ENCODE measurements at regions not wholly inside any gene's neighbourhood (a gene's known extent, or its start where the extent isn't known, plus 50 kb on each side); places are given as distances from the start of the nearest gene placed in this dataset.

DNA sequence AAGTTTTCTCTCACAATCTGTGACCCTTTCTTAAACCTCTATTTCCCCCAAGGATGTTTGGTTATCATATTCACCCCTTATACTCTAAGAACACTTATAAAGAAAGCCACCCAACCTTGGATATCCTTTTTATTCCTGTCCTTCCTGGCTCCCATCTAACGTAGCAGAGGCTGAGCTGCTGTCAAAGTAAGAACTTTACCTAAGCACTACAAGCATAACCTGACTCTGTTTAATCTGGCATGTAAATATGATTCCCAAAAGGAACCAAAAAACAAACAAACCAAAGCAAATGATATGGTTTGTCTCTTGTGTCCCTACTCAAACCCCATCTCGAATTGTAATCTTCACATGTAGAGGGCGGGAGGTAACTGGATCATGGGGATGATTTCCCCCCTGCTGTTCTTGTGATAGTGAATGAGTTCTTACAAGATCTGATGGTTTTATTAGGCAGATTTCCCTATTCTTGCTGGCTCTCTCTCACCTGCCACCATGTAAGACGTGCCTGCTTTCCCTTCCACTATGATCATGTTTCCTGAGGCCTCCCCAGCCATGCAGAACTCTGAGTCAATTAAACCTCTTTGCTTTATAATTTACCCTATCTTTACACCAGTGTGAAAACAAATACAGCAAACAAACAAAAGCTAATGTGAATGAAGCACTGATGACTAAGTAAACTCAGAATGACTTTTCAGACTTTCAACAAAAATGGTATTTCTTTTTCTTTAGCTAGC lies 72.7 kb upstream of the SPOPL start:
- H3K9me3 Mint-ChIP-seq = peaks cover 12% of the 10 kb centered on the region
- ChIA-PET CTCF (no interaction called here), POLR2A (no interaction called here)
- H3K4me3 Mint-ChIP-seq = no peak overlapping the region
- no peak for DNase-seq
- H3K36me3 Mint-ChIP-seq (ENCODE audit: low read depth) = no peaks in the 10 kb centered on the region
- no peaks in the 10 kb centered on the region for H3K4me1 Mint-ChIP-seq
- peaks cover 2% of the 10 kb centered on the region for H3K27me3 Mint-ChIP-seq
- no peak overlapping the region for H3K27ac Mint-ChIP-seq

DNA sequence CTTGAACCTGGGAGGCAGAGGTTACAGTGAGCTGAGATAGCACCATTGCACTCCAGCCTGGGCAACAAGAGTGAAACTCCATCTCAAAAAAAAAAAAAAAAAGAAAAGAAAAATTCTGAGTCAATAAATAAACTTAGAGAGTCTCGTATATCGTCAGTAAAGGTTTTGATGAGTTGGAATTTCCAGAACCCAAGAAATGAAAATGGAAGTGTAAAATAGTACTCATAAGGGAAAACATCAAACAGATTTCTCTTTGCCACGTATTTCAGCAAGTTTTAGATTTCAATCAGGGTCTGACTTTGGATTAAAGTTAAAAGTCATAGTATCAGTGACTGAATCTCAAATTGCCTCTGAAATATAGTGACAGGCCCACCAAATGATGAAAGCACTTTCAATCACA lies 71.4 kb upstream of the SPOPL start:
- CTCF ChIA-PET = interaction anchor here (0.6 kb wide), 1 partner anchor 402 kb away, joined by 3 read pairs; no protein-coding TSS in a partner anchor
- Mint-ChIP-seq H3K4me1 (no peaks in the 10 kb centered on the region), H3K27me3 (no peaks in the 10 kb centered on the region), H3K9me3 (peaks cover 8% of the 10 kb centered on the region), H3K4me3 (no peak overlapping the region), H3K36me3 (ENCODE audit: low read depth) (no peaks in the 10 kb centered on the region), H3K27ac (no peak overlapping the region)
- POLR2A ChIA-PET = no interaction called here
- DNase-seq = no peak

DNA sequence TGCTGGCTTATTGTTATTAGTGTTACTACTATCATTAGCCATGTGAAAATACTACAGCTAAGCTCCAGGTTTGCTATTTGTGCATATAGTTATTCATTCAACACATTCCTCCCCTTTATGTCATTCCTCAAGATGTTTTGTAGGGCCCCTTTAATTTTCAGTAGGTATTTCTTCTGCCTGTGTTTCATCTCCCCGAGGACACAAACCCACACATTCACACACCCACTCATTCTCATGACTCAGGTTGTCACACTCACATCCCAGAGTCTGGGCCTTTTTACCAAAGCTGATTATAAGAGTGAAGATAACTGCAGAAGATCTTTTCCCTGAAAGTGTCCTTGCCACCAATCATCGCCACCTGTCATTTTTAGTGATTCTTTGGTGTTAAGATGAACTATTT lies 68.6 kb upstream of the SPOPL start:
- CTCF ChIA-PET = no interaction called here
- H3K27me3 Mint-ChIP-seq = no peaks in the 10 kb centered on the region
- POLR2A ChIA-PET = no interaction called here
- H3K36me3 Mint-ChIP-seq (ENCODE audit: low read depth) = no peaks in the 10 kb centered on the region
- no peaks in the 10 kb centered on the region for H3K9me3 Mint-ChIP-seq
- H3K4me1 Mint-ChIP-seq = no peaks in the 10 kb centered on the region
- H3K4me3 Mint-ChIP-seq = no peak overlapping the region
- no peak overlapping the region for H3K27ac Mint-ChIP-seq
- DNase-seq = no peak

DNA sequence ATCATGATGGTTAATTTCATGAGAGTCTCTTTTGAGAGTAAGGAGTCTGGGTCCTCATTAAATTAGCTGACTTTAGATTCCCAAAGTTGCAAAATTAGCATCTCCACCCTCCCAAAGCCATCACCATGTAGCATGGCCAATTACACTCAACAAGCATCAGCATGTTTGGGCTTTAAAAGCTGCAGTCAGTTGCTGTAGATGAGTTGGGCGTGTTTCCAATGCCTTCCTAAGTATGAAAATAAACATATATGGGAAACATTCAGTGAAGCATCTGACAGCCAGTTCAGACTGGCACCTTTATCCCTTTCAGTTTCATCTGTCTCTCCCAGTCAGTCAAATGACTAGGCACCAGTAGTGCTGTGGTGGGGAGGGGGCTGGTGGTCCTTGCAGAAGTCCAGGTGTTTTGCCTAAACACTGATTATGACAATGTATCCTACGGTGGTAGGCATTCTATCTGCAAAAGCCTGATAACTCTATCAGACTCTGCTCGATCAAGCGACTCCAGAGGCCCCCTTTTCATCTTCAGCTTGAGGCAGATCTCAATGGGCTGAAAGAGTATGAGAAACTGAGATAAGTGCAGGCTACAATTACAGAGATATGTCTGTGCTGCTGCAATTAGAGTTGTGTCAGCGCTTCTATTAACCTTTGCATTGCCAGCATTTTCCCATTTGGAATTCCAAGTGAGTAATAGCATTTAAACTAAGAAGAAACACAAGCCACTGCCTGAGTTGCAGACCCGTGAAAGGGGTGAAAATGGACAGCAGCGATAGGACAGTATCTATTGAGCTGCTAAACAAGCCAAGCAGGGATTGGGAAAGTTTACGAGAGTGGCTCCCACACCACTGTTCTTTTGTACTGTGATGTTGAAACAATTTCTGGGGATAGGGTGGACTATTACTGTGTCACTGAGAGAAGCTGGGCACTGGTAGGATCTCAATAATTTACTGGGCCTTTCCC lies 67.3 kb upstream of the SPOPL start:
- H3K9me3 Mint-ChIP-seq = no peaks in the 10 kb centered on the region
- CTCF ChIA-PET = no interaction called here
- no peak overlapping the region for H3K4me3 Mint-ChIP-seq
- H3K36me3 Mint-ChIP-seq (ENCODE audit: low read depth) = no peaks in the 10 kb centered on the region
- no peak for DNase-seq
- POLR2A ChIA-PET = no interaction called here
- H3K27ac Mint-ChIP-seq = no peak overlapping the region
- H3K4me1 Mint-ChIP-seq = no peaks in the 10 kb centered on the region
- no peaks in the 10 kb centered on the region for H3K27me3 Mint-ChIP-seq

DNA sequence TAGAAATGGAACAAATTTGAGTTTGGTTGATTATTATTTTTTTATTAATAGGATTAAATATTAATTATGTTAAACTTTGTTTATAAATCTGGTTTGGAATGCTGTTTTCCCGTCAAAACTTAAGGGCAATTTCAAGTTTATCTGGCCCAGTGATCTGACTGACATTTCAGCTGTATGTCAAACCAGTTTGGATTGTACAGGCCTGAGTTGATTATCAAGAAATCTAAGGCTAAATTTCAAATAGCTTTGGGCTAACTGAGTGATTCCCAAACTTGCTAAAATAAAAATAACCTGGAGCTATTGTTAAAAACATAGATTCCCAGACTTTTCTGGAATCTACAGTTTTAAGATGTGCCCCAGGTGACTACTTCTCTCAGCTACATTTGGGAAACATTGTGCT lies 65.9 kb upstream of the SPOPL start:
- ChIA-PET CTCF (interaction anchor here (1.6 kb wide), 1 partner anchor 17 kb away, joined by 3 read pairs; no protein-coding TSS in a partner anchor), POLR2A (no interaction called here)
- Mint-ChIP-seq H3K27ac (no peak overlapping the region), H3K4me1 (no peaks in the 10 kb centered on the region), H3K4me3 (no peak overlapping the region), H3K9me3 (no peaks in the 10 kb centered on the region), H3K36me3 (ENCODE audit: low read depth) (no peaks in the 10 kb centered on the region), H3K27me3 (no peaks in the 10 kb centered on the region)
- no peak for DNase-seq

DNA sequence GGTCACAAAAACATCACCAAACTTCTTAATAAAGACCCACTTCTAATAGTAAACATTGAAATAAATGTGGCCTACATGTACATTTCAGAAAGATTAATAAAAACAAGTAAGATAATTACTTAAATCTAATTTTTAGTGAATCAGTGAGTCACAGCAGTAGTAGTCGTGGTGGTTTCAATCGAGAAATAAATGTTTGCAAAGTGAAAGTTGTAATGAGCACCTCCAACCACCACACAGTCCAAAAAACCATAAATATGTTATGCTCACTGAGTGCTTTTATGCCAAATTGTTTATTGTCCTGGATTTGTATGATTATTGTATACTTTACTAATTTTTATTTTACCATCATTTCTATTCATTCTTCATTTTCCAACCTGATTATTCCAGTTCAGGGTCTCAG lies 61.8 kb upstream of the SPOPL start:
- H3K36me3 Mint-ChIP-seq (ENCODE audit: low read depth) = no peaks in the 10 kb centered on the region
- no peaks in the 10 kb centered on the region for H3K9me3 Mint-ChIP-seq
- H3K27ac Mint-ChIP-seq = no peak overlapping the region
- H3K4me3 Mint-ChIP-seq = no peak overlapping the region
- CTCF ChIA-PET = no interaction called here
- H3K27me3 Mint-ChIP-seq = no peaks in the 10 kb centered on the region
- no peak for DNase-seq
- no peaks in the 10 kb centered on the region for H3K4me1 Mint-ChIP-seq
- POLR2A ChIA-PET = no interaction called here

DNA sequence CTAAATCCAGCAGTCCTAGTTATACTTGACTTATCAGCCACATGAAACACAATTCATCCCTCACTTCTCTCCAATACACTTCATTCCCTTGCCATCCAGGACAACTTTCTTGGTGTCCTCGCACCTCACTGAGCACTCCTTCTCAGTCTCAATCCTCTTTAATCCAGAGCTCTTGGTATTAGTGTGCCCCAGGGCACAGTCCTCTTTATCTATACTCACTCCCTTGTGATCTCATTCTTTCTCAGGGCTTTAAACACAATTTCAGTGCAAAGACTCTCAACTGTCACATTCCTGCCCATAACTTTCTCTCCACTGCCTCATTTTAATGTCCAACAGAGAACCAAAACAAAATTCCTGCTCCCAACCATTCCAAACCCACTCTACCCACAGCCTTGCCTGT lies 60.8 kb upstream of the SPOPL start:
- Mint-ChIP-seq H3K4me3 (no peak overlapping the region), H3K4me1 (no peaks in the 10 kb centered on the region), H3K36me3 (ENCODE audit: low read depth) (no peaks in the 10 kb centered on the region), H3K27me3 (no peaks in the 10 kb centered on the region), H3K9me3 (no peaks in the 10 kb centered on the region), H3K27ac (no peak overlapping the region)
- CTCF ChIA-PET = no interaction called here
- no peak for DNase-seq
- POLR2A ChIA-PET = no interaction called here

DNA sequence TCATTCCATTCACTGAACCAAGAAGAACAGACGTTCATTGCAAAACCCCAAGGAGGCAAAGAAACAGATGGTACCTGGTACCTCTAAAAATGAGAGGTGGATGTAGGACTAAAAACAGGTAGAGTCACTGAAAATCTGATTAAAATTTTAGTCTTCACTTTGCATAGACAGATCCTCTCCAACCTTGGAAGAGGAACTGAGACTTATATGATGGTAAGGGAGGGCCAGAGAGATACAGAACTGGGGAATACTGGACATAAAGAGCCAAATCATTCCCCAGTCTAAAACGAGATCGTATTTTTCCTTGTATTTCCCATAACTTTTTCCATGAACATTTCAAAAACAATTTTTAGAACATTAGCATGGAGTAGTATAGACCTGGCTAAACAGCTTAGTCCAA lies 59.7 kb upstream of the SPOPL start:
- H3K36me3 Mint-ChIP-seq (ENCODE audit: low read depth) = no peaks in the 10 kb centered on the region
- no peak overlapping the region for H3K27ac Mint-ChIP-seq
- POLR2A ChIA-PET = interaction anchor here (0.5 kb wide), 1 partner anchor 253 kb away, joined by 3 read pairs; no protein-coding TSS in a partner anchor
- no peak for DNase-seq
- H3K4me3 Mint-ChIP-seq = no peak overlapping the region
- CTCF ChIA-PET = no interaction called here
- H3K27me3 Mint-ChIP-seq = no peaks in the 10 kb centered on the region
- no peaks in the 10 kb centered on the region for H3K4me1 Mint-ChIP-seq
- H3K9me3 Mint-ChIP-seq = no peaks in the 10 kb centered on the region

DNA sequence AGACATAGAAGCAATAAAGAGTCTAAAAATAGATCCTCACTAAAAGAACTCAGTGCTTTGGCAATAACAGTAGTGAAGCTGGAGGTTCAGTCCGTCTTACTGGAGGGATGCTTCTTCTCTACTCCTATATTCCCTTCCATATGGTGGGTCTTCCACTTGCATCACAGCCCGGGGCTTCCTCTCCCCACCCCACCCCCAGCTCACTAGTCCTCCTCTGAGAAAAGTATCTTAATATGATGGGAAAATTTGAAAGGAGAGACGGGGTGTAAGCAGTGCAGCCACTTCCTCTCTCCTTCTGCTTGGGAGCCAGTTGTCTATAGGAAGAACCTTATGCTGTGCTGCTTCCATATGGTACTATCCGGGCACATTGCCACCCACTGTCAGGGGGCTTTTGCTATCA lies 57.2 kb upstream of the SPOPL start:
- no peak for DNase-seq
- CTCF ChIA-PET = interaction anchor here (0.6 kb wide), 1 partner anchor 685 kb away, joined by 4 read pairs; no protein-coding TSS in a partner anchor
- no peak overlapping the region for H3K27ac Mint-ChIP-seq
- no peak overlapping the region for H3K4me3 Mint-ChIP-seq
- no peaks in the 10 kb centered on the region for H3K27me3 Mint-ChIP-seq
- POLR2A ChIA-PET = no interaction called here
- H3K9me3 Mint-ChIP-seq = no peaks in the 10 kb centered on the region
- H3K36me3 Mint-ChIP-seq (ENCODE audit: low read depth) = no peaks in the 10 kb centered on the region
- H3K4me1 Mint-ChIP-seq = no peaks in the 10 kb centered on the region

DNA sequence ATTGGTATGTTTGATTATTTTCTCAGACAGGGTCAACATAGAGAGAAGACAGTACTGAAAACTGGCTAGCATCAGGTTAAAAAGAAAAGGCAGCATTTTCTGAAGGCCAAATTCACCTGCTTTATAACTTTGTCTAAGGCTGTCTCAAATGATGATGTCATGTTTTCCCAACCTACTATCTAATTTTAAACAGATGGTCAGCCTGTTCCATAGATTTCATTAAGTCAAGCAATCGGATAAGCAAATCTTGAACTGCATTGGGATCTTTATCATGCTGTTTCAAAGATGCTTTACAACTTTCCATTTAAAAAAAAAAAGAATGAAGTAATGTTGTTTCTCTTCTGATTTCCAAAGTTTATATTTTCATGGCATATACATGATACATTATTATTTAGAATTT lies 56.3 kb upstream of the SPOPL start:
- DNase-seq = no peak
- ChIA-PET CTCF (interaction anchor here (0.8 kb wide), 1 partner anchor 402 kb away, joined by 5 read pairs; no protein-coding TSS in a partner anchor), POLR2A (no interaction called here)
- H3K4me3 Mint-ChIP-seq = no peak overlapping the region
- H3K9me3 Mint-ChIP-seq = no peaks in the 10 kb centered on the region
- H3K27ac Mint-ChIP-seq = no peak overlapping the region
- H3K4me1 Mint-ChIP-seq = no peaks in the 10 kb centered on the region
- no peaks in the 10 kb centered on the region for H3K36me3 Mint-ChIP-seq (ENCODE audit: low read depth)
- no peaks in the 10 kb centered on the region for H3K27me3 Mint-ChIP-seq

DNA sequence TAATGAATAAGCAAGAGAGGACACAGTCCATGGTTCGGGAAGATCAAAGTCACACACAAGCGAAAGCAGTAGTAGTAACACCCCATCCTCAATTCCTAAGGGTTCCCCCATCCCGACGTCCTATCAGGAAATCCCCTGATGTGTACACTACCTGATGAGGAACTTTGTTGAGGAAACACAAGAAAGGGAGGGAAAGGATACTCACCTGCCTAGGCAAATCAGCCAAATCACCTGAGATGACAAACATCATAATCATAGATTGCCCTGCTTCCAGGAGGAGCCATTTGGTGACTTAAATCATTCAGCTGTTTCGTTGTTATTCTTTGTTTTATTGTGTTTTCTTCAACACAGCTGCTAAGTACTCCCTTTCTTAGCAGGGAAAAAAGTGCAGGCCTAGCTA lies 55.5 kb upstream of the SPOPL start:
- H3K4me3 Mint-ChIP-seq = no peak overlapping the region
- no peak overlapping the region for H3K27ac Mint-ChIP-seq
- no peaks in the 10 kb centered on the region for H3K9me3 Mint-ChIP-seq
- H3K36me3 Mint-ChIP-seq (ENCODE audit: low read depth) = no peaks in the 10 kb centered on the region
- no peaks in the 10 kb centered on the region for H3K27me3 Mint-ChIP-seq
- DNase-seq = no peak
- CTCF ChIA-PET = interaction anchor here (0.8 kb wide), 1 partner anchor 402 kb away, joined by 5 read pairs; no protein-coding TSS in a partner anchor
- POLR2A ChIA-PET = no interaction called here
- no peaks in the 10 kb centered on the region for H3K4me1 Mint-ChIP-seq

DNA sequence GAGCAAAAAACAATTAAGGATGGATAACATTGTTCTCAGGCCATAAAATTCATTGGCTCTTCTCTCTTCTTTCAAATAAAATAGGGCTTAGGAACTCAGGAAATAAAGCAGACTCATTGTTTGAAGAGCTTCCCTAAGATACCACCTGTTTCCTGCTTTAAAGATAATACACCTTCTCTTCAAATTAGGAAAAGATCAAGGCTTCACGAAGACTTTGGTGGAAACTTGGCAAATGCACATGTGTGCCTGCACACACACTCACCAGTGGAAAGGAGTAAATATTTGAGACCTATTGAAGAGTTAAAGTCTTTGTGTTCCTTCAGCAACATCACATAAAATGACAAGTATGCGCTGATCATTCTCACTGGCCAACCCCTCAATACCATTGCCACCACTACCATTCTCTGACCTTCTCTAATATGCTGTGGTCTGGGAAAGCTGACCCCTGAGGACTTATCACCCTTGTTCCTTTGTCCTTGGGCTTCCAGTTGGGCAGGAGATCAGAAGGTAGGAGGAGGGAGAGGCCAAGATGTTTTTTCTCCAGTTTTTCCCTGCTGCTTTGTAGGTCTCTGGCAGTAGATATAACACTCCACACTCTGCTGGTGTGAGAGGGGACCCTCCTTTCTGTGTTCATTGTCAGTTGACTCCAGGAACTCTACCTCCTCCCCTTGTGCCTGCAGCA lies 53.5 kb upstream of the SPOPL start:
- Mint-ChIP-seq H3K36me3 (ENCODE audit: low read depth) (no peaks in the 10 kb centered on the region), H3K27me3 (no peaks in the 10 kb centered on the region), H3K4me3 (no peak overlapping the region), H3K9me3 (no peaks in the 10 kb centered on the region), H3K4me1 (no peaks in the 10 kb centered on the region), H3K27ac (no peak overlapping the region)
- ChIA-PET CTCF (no interaction called here), POLR2A (no interaction called here)
- no peak for DNase-seq
